Central memory CD8-positive, alpha-beta T cell (primary cell): ENCODE measurements at regions not wholly inside any gene's neighbourhood (a gene's known extent, or its start where the extent isn't known, plus 50 kb on each side); places are given as distances from the start of the nearest gene placed in this dataset.
"Not testable (repeated sequence)": the region's sequence is repeated elsewhere in the genome, so short reads cannot be mapped to it uniquely, and the experiment has no call there.

ENCODE experiments used
- ATAC-seq: fragments of 150-1000 bp; cut with Tn5 transposase; replicated peaks from 2 replicates; pipeline ENCODE4 v1.10.0; 2022; ENCODE audit warnings: mild to moderate bottlenecking, moderate FRiP score, moderate number of reproducible peaks; ENCODE audit not compliant: poor library complexity, severe bottlenecking; ENCODE audit errors: extremely low read depth
- DNase-seq, 2 donors: peaks; one replicate each; pipeline ENCODE4 v3.0.0; 2021; ENCODE audit warnings: low spot score in 2 of 2
- H3K27ac Mint-ChIP-seq: one replicate; pipeline ENCODE4 v1.8.0; 2022; ENCODE audit warnings: low read depth, mild to moderate bottlenecking, moderate library complexity, mixed read lengths
- H3K27me3 Mint-ChIP-seq: one replicate; pipeline ENCODE4 v1.8.0; 2022; ENCODE audit warnings: mixed read lengths
- H3K36me3 Mint-ChIP-seq: one replicate; pipeline ENCODE4 v1.8.0; 2022; ENCODE audit warnings: mild to moderate bottlenecking, moderate library complexity, mixed read lengths; ENCODE audit not compliant: insufficient read depth
- H3K4me1 Mint-ChIP-seq: one replicate; pipeline ENCODE4 v1.8.0; 2022; ENCODE audit warnings: mixed read lengths
- H3K4me3 Mint-ChIP-seq: one replicate; pipeline ENCODE4 v1.8.0; 2022; ENCODE audit warnings: mild to moderate bottlenecking, moderate library complexity, mixed read lengths
- H3K9me3 Mint-ChIP-seq: one replicate; pipeline ENCODE4 v1.8.0; 2022; ENCODE audit warnings: mixed read lengths

- ATAC-seq: no peak
- H3K36me3 Mint-ChIP-seq: no peaks in the 10 kb centered on the region
- no peaks in the 10 kb centered on the region for H3K27me3 Mint-ChIP-seq
- no peaks in the 10 kb centered on the region for H3K9me3 Mint-ChIP-seq
- DNase-seq: no peak
- H3K4me3 Mint-ChIP-seq: no peak overlapping the region
- peaks cover 5% of the 10 kb centered on the region for H3K4me1 Mint-ChIP-seq
- H3K27ac Mint-ChIP-seq: no peak overlapping the region
Measured at GRCh38 chr13:99729745-99730144, 228.5 kb downstream of the TM9SF2 start.

DNA sequence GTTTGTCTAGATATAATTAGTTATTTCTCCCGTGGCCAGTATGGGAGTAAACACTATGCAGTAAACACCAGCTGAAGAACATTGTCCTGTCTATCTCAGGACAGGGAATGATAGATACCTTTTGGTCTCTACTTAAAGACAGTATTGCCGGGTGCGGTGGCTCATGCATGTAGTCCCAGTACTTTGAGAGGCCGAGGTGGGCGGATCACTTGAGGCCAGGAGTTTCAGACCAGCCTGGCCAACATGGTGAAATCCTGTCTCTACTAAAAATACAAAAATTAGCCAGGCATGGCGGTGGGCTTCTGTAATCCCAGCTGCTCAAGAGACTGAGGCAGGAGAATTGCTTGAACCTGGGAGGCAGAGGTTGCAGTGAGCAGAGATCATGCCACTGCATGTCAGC lies 226.4 kb downstream of the TM9SF2 start:
- not testable (repeated sequence) for DNase-seq, H3K27ac Mint-ChIP-seq, H3K36me3 Mint-ChIP-seq, H3K4me1 Mint-ChIP-seq, H3K9me3 Mint-ChIP-seq, H3K4me3 Mint-ChIP-seq, ATAC-seq, H3K27me3 Mint-ChIP-seq

DNA sequence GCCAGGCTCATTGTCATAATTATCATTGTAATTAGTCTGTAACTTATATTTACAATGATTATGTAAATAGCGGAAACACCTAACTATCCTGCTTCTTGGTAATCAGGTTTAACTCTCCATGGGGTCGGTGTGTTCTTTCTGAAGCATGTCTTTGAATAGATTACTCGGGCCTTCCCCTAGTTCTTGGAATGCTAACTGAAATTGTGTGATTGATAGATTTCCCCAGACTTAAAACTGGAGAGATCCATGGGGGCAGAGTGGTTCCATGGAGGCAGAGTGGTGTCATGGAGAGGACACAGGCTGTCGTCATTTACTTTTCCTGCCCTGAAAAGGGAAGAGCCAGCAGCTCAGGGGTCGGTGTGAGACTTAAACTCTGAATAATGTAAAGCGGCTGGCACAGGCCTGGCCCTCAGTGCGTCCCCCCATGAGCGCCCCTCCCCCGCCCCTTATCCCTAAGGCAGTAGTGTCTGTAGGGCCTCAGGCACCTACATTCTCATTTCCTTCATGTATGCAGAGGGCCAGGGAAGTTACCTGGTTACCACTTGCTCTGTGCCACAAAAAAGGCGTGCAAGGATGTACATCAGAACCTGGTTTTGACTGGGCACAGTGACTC lies 225.1 kb downstream of the TM9SF2 start:
- no peak for DNase-seq
- Mint-ChIP-seq H3K9me3 (no peaks in the 10 kb centered on the region), H3K27ac (no peak overlapping the region), H3K4me1 (peaks cover 5% of the 10 kb centered on the region), H3K27me3 (no peaks in the 10 kb centered on the region), H3K36me3 (peaks cover 3% of the 10 kb centered on the region), H3K4me3 (no peak overlapping the region)
- ATAC-seq: no peak

GRCh38 chr13:99725644-99726043 lies 224.4 kb downstream of the TM9SF2 start:
- Mint-ChIP-seq H3K9me3 (no peaks in the 10 kb centered on the region), H3K36me3 (peaks cover 3% of the 10 kb centered on the region), H3K27ac (no peak overlapping the region), H3K4me1 (peaks cover 5% of the 10 kb centered on the region), H3K4me3 (no peak overlapping the region), H3K27me3 (no peaks in the 10 kb centered on the region)
- DNase-seq (no peak), ATAC-seq (no peak)

- Mint-ChIP-seq H3K4me3 (no peak overlapping the region), H3K36me3 (peaks cover 3% of the 10 kb centered on the region), H3K27me3 (no peaks in the 10 kb centered on the region), H3K27ac (no peak overlapping the region), H3K9me3 (no peaks in the 10 kb centered on the region), H3K4me1 (no peaks in the 10 kb centered on the region)
- ATAC-seq: no peak
- no peak for DNase-seq
Measured at GRCh38 chr13:99724633-99725517, 223.6 kb downstream of the TM9SF2 start.

DNA sequence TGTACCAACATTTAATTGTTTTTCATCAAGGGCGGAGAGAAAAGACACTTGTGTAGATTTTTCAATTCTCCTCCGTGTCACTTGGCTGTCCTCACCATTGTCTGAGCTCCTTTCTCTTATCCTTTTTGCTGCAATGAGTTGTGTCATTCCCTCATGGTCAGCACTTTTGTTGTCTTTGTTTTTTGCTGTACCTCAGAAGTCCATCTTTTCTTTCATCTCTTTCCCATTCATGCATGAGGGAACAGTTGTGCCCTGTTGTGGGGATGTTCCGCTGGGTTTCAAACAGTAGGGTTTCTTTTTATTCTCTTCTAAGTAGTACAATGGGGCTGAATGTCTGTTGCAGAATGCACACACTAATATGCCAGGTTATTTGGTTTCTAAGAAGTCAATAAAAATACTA lies 222.6 kb downstream of the TM9SF2 start:
- Mint-ChIP-seq H3K4me1 (no peaks in the 10 kb centered on the region), H3K27me3 (no peaks in the 10 kb centered on the region), H3K36me3 (peaks cover 3% of the 10 kb centered on the region), H3K9me3 (no peaks in the 10 kb centered on the region), H3K4me3 (no peak overlapping the region), H3K27ac (no peak overlapping the region)
- no peak for DNase-seq
- ATAC-seq: no peak

- Mint-ChIP-seq H3K27me3 (no peaks in the 10 kb centered on the region), H3K27ac (no peak overlapping the region), H3K4me1 (no peaks in the 10 kb centered on the region), H3K4me3 (no peak overlapping the region), H3K36me3 (peaks cover 3% of the 10 kb centered on the region), H3K9me3 (no peaks in the 10 kb centered on the region)
- DNase-seq: no peak
- ATAC-seq: no peak
Measured at GRCh38 chr13:99722931-99723330, 221.7 kb downstream of the TM9SF2 start.

GRCh38 chr13:99722338-99722818 lies 221.1 kb downstream of the TM9SF2 start:
- no peak for ATAC-seq
- no peak overlapping the region for H3K27ac Mint-ChIP-seq
- no peaks in the 10 kb centered on the region for H3K27me3 Mint-ChIP-seq
- no peaks in the 10 kb centered on the region for H3K9me3 Mint-ChIP-seq
- DNase-seq: no peak
- no peak overlapping the region for H3K4me3 Mint-ChIP-seq
- H3K36me3 Mint-ChIP-seq: peaks cover 3% of the 10 kb centered on the region
- no peaks in the 10 kb centered on the region for H3K4me1 Mint-ChIP-seq

- Mint-ChIP-seq H3K36me3 (peaks cover 3% of the 10 kb centered on the region), H3K9me3 (no peaks in the 10 kb centered on the region), H3K27me3 (no peaks in the 10 kb centered on the region), H3K4me3 (no peak overlapping the region), H3K4me1 (no peaks in the 10 kb centered on the region), H3K27ac (no peak overlapping the region)
- DNase-seq (no peak), ATAC-seq (no peak)
Measured at GRCh38 chr13:99721606-99722337, 220.5 kb downstream of the TM9SF2 start.

DNA sequence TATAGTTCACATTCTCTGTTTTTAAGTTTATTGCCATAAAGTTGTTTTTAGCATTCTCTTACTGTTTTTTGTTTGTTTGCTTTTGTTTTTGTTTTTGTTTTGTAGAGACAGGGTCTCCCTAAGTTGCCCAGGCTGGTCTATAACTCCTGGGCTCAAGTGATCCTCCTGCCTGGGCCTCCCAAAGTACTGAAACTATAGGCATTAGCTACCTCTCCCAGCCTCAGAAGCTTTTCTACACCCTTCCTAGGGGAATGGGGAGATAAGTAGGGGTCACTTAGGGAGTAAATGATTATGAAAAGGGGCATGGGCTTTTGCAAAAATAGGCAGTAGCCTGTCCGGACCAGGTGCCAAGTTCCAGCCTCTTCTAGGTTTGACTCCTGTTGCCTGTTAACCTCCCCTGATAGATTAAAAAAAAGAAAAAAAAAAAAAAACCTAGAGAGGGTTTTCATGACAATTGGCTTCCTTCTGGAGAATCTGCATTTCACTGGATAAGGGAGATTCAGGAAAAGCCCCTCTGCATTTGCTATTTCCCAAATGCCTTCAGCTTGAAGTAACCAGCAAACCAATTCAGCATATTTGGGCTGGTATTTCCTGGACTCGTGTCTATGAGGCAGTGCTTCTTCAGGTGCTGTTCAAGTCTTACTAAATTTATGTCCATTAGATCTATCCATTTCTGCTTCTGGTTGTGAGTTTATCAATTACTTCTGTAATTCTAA lies 216.8 kb downstream of the TM9SF2 start:
- H3K4me1 Mint-ChIP-seq: no peaks in the 10 kb centered on the region
- DNase-seq: no peak

GRCh38 chr13:99709134-99709533 lies 207.9 kb downstream of the TM9SF2 start:
- peaks cover 2% of the 10 kb centered on the region for H3K36me3 Mint-ChIP-seq
- no peaks in the 10 kb centered on the region for H3K4me1 Mint-ChIP-seq
- no peak overlapping the region for H3K27ac Mint-ChIP-seq
- H3K9me3 Mint-ChIP-seq: no peaks in the 10 kb centered on the region
- no peak for DNase-seq
- no peaks in the 10 kb centered on the region for H3K27me3 Mint-ChIP-seq
- no peak for ATAC-seq
- H3K4me3 Mint-ChIP-seq: no peak overlapping the region

More for the DNA sequence above, 216.8 kb downstream of the TM9SF2 start:
- Mint-ChIP-seq H3K27ac (no peak overlapping the region), H3K27me3 (no peaks in the 10 kb centered on the region), H3K36me3 (no peaks in the 10 kb centered on the region), H3K9me3 (no peaks in the 10 kb centered on the region), H3K4me3 (no peak overlapping the region)
- no peak for ATAC-seq

DNA sequence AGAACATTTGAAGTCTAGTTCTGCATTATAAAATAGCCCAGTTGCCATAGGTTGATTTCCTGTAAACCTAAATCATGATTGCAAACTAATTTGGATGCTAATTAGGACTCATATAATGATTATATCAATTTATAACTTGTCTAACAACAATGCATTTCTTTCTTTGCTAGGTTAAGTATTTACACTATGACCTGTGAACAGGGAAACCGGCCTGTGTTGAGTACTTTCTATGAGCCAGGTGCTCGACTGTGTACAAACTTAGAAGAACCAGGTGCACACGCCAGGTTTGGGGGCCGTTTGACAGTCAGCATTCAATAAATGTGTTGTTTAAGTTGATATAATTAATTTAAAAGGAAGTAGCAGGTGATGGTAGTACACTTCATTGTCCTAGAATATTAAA lies 203.1 kb downstream of the TM9SF2 start:
- Mint-ChIP-seq H3K36me3 (peaks cover 2% of the 10 kb centered on the region), H3K27me3 (no peaks in the 10 kb centered on the region), H3K9me3 (no peaks in the 10 kb centered on the region), H3K27ac (no peak overlapping the region), H3K4me3 (no peak overlapping the region), H3K4me1 (peaks cover 9% of the 10 kb centered on the region)
- DNase-seq: no peak
- no peak for ATAC-seq
